T-helper 1 cell treated with Interleukin-12 subunit alpha and Interleukin-12 subunit beta and Interleukin-4 antibody, amounts not matched to agents 30 ng/mL and 1 ng/mL, for 36 hours (primary cell): ENCODE measurements at regions not wholly inside any gene's neighbourhood (a gene's known extent, or its start where the extent isn't known, plus 50 kb on each side); places are given as distances from the start of the nearest gene placed in this dataset.

ENCODE experiments used
- intact Hi-C: fragments of 100-400 bp; cut with micrococcal nuclease; formaldehyde crosslinking; loops from one replicate; pipeline ENCODE4 v1.15.1; 2024

GRCh38 chr3:157637866-157638265, 134.7 kb upstream of the VEPH1 start:
- intact Hi-C loops = no loop called here

DNA sequence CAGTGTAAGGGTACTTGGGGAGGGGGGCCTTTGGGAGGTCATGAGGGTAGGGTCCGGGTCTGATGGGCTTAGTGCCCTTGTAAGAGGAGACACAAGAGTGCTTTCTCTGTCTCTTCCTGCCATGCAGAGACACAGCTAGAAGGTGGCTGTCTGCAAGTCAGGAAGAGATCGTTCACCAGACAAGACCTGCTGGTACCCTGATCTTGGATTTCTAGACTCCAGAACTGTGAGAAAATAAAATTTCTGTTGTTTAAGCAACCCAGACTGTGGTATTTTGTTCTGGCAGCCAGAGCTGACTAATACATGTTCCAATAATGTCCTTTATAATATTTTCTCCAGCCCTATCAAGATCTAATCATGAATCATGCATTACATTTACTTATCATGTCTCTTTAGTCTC, 130.0 kb upstream of the VEPH1 start:
- intact Hi-C loops = no loop called here

DNA sequence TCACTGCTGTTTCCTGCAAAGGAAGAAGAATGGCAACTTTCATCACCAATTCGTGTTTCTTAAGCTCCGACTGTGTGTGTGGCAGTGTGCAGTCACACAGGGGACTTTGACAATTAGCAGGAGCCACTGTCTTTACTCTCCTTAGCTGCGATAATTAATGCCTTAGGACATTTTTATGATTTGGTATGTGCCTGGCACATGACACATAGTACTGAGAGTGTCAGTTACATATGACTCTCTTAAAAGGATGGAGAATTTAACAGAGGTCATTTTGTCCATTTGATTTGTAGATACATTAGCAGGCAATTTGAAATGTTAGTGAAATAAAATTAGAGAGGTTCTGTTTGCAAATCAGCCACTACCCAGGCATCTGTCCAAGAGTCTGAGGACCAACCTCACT, 128.9 kb upstream of the VEPH1 start:
- intact Hi-C loops = no loop called here

- intact Hi-C loops = no loop called here
These were observed 128.3 kb upstream of the VEPH1 start for GRCh38 chr3:157631478-157631877.

GRCh38 chr3:157626817-157627216, 123.6 kb upstream of the VEPH1 start:
- intact Hi-C loops = no loop called here

DNA sequence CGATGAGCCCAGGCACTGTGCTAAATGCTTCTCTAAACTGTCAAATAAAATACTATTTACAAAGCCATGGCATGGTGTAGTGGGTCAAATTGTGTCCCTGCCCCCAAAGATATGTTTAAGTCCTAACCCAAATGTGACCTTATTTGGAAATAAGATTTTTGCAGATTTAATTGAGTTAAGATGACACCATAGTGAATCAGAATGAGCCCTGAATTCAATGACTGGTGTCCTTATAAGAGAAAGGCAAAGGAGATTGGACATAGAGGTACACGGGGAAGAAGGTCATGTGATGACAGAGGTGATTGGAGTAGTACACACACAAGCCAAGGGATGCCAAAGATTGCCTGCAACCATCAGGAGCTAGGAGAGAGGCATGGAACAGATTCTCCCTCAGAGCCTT, 121.6 kb upstream of the VEPH1 start:
- intact Hi-C loops = no loop called here

DNA sequence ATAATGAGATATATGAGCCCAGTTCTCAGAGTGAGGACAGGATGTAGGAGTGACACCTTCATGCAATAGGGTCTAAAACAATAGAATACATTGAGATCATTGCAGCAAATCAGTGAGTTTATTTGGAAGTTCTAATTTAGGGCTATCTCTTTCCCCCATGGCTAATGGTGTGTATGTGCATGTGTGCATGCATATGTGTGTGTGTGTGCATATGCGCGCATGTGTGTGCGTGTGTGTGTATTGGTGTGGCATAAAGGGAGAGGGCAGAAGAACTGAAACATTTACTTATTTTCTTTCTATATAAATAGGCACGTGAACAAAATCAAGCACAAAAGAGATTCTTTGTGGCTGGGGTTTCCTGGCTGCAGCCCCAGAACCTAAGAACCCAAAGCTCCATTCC, 115.7 kb upstream of the VEPH1 start:
- intact Hi-C loops = loop anchor here (1.0 to 5.0 kb wide), 4 partner anchors 694 to 1023 kb away; partner anchors contain the start of gene GFM1

GRCh38 chr3:157618075-157618760, 115.0 kb upstream of the VEPH1 start:
- intact Hi-C loops = loop anchor here (1.0 to 5.0 kb wide), 4 partner anchors 695 to 1024 kb away; partner anchors contain the start of gene GFM1

- intact Hi-C loops = loop anchor here (5.0 kb wide), 1 partner anchor 1027 kb away; the partner anchor contains the start of gene GFM1
These were observed 111.7 kb upstream of the VEPH1 start for GRCh38 chr3:157614896-157615295.

- intact Hi-C loops = no loop called here
These were observed 108.4 kb upstream of the VEPH1 start for GRCh38 chr3:157611536-157612076.

- intact Hi-C loops = no loop called here
These were observed 107.8 kb upstream of the VEPH1 start for GRCh38 chr3:157610876-157611535.

DNA sequence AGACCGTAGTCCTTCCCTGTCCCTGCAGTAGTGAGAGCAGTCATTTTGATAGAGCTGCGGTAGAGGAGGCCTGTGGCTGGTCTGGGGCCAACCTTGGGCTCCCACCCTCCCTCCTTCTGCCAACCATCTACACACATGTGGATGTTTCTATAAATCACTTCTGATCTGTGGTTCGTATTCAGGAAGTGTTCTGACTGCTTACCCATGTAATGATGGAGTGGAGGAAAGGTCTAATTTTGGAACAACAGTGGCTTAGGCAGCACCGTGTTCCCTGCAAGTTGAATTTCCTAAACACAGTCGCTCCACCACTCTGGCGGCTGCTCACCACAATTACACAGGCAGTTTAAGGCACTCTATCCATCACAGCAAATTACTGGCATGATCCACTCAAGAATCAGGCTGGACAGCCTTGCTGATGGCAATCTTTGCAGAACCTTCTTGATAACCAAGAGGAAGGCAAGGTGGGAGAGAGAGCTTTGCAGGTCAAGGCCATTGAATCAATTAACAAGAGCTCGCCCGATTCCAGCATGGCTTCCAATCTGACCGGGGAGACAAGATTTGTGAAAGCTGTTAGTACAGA, 104.7 kb upstream of the VEPH1 start:
- intact Hi-C loops = no loop called here

- intact Hi-C loops = no loop called here
These were observed 103.6 kb upstream of the VEPH1 start for GRCh38 chr3:157606852-157607197.

GRCh38 chr3:157606011-157606851, 103.0 kb upstream of the VEPH1 start:
- intact Hi-C loops = no loop called here

- intact Hi-C loops = no loop called here
These were observed 102.1 kb upstream of the VEPH1 start for GRCh38 chr3:157605356-157605755.

DNA sequence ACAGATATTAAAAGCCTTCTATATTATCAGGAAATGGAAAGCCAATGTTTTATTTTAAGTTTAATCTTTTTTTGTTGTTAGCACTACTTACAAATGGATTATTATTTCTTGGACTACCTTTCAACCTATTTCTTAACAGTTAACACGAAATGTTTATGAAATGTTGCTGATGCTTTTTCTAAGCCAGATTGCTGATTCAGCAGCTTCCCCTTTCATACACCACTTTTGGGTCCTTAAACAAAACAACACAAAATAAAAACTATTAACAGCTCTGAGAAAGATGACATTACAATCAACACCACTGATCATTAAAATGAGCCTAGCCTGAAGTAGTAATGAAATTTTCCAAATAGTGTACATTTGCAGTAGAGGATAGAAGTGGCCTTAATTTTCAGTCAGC, 99.2 kb upstream of the VEPH1 start:
- intact Hi-C loops = no loop called here

DNA sequence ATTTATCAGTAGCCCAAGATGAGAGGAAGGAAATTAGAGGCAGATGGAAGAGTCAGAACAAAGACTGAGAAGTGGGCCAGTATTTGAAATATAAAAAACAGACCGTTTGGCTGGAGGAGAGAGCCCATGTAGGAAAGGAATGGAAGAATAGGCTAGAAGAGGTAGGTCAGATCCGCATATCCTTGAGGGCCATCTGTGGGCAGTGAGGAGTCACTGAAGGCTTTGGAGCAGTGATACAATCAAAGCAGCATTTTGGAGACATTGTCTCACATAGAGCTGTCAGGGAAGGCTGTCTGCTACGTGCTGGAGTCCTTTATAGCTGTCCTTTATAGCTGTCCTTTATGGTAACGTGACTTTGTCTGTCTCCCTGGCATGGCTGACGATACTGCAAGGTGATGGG, 92.0 kb upstream of the VEPH1 start:
- intact Hi-C loops = no loop called here

GRCh38 chr3:157594413-157594812, 91.2 kb upstream of the VEPH1 start:
- intact Hi-C loops = no loop called here

DNA sequence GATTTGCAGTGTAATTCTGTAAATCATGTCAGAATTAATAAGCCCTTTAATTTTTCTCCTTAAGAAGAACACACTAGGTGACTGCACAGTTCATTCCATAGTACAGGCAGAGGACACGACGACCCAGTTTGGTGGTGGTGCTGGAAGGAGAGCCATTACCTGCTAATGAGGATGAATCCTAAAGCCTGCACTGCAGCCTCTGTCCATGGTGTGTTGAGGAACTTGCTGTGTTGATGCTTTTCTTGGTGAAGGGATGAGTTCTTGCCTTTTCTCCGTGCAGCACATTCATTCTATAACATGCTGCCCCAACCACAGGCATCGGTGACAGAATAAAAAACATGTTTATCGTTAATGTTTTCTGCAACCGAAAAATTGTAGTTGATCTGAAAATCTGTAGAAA, 89.6 kb upstream of the VEPH1 start:
- intact Hi-C loops = no loop called here

DNA sequence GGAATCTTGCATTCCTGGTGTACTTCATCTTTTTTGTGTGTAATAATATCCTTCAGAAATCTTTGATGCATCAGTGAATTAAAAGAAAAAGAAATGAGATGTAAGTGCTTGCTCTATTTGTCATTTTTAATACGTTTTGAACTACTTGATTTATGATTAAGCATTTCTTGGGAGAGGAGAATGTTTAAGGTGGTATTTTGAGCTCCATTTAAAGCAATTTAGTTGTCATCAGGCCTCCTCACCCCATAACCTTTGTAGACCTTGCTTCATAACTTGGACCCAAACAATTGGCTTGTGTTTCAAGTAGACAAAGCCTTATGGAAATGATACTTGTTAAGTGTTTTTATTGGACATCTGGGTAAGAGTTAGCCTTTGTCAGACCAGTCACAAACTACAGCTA, 87.1 kb upstream of the VEPH1 start:
- intact Hi-C loops = no loop called here

GRCh38 chr3:157589211-157589610, 86.0 kb upstream of the VEPH1 start:
- intact Hi-C loops = no loop called here
